GM18499 (cell line): ENCODE measurements at regions not wholly inside any gene's neighbourhood (a gene's known extent, or its start where the extent isn't known, plus 50 kb on each side); places are given as distances from the start of the nearest gene placed in this dataset.
A peak's percentile ranks its signal among the peaks of the same experiment; 100 is the strongest.

Experiments
- ATAC-seq: cut with Tn5 transposase; IDR thresholded peaks from one replicate; pipeline ENCODE4 v1.9.1; 2021; ENCODE audit warnings: moderate number of reproducible peaks; ENCODE audit not compliant: insufficient read depth, unreplicated experiment

GRCh38 chr11:127339376-127339775 lies 338.8 kb upstream of the KIRREL3 start:
- no peak for ATAC-seq

GRCh38 chr11:127338380-127339259 lies 338.1 kb upstream of the KIRREL3 start:
- ATAC-seq, result no peak

- ATAC-seq, result no peak
Measured at GRCh38 chr11:127334466-127334865, 333.9 kb upstream of the KIRREL3 start.

GRCh38 chr11:127332896-127333295 lies 332.3 kb upstream of the KIRREL3 start:
- no peak for ATAC-seq

GRCh38 chr11:127330044-127330443 lies 329.5 kb upstream of the KIRREL3 start:
- no peak for ATAC-seq

GRCh38 chr11:127308291-127308690 lies 307.7 kb upstream of the KIRREL3 start:
- ATAC-seq, result no peak

GRCh38 chr11:127307700-127308099 lies 307.1 kb upstream of the KIRREL3 start:
- no peak for ATAC-seq

GRCh38 chr11:127304634-127305033 lies 304.1 kb upstream of the KIRREL3 start:
- no peak for ATAC-seq

- no peak for ATAC-seq
Measured at GRCh38 chr11:127288926-127289325, 288.4 kb upstream of the KIRREL3 start.

- no peak for ATAC-seq
Measured at GRCh38 chr11:127281534-127281933, 281.0 kb upstream of the KIRREL3 start.

GRCh38 chr11:127275774-127276173 lies 275.2 kb upstream of the KIRREL3 start:
- ATAC-seq, result no peak

GRCh38 chr11:127274328-127274676 lies 273.7 kb upstream of the KIRREL3 start:
- ATAC-seq, result no peak

- no peak for ATAC-seq
Measured at GRCh38 chr11:127273593-127274327, 273.2 kb upstream of the KIRREL3 start.

GRCh38 chr11:127270851-127271250 lies 270.3 kb upstream of the KIRREL3 start:
- no peak for ATAC-seq

GRCh38 chr11:127269911-127270310 lies 269.3 kb upstream of the KIRREL3 start:
- no peak for ATAC-seq

- ATAC-seq, result no peak
Measured at GRCh38 chr11:127268932-127269331, 268.4 kb upstream of the KIRREL3 start.

- no peak for ATAC-seq
Measured at GRCh38 chr11:127268521-127268920, 268.0 kb upstream of the KIRREL3 start.

- ATAC-seq, result no peak
Measured at GRCh38 chr11:127259102-127259501, 258.5 kb upstream of the KIRREL3 start.

GRCh38 chr11:127255209-127255608 lies 254.6 kb upstream of the KIRREL3 start:
- ATAC-seq, result no peak

- peak; percentile 93 for ATAC-seq
Measured at GRCh38 chr11:127252321-127252720, 251.8 kb upstream of the KIRREL3 start.

- no peak for ATAC-seq
Measured at GRCh38 chr11:127249576-127249975, 249.0 kb upstream of the KIRREL3 start.

GRCh38 chr11:127248476-127248875 lies 247.9 kb upstream of the KIRREL3 start:
- no peak for ATAC-seq
